CD8-positive, alpha-beta memory T cell (primary cell): ENCODE measurements at regions not wholly inside any gene's neighbourhood (a gene's known extent, or its start where the extent isn't known, plus 50 kb on each side); places are given as distances from the start of the nearest gene placed in this dataset.

ENCODE experiments used
- CTCF ChIA-PET: fragments of 350-600 bp; sonication (Branson Sonifier 250); formaldehyde crosslinking; loops from one replicate; lab custom pipeline; 2021; ENCODE audit warnings: antibody characterized with exemption; lab: Charles Lee
- POLR2A ChIA-PET: fragments of 350-600 bp; sonication (Branson Sonifier 250); formaldehyde crosslinking; loops from one replicate; lab custom pipeline; 2021; ENCODE audit warnings: antibody characterized with exemption; lab: Charles Lee
- DNase-seq, 5 donors: peaks; one replicate each; pipeline versions ENCODE4 v3.0.0 to v3.0.0-alpha.2; 2020 to 2022; ENCODE audit warnings: mixed read lengths in 1 of 5
- H3K27ac ChIP-seq: one replicate; pipeline ENCODE4 v1.7.0; 2013; ENCODE audit warnings: low read depth, mild to moderate bottlenecking, low read length, moderate library complexity
- H3K27me3 ChIP-seq: 2 replicates; pipeline ENCODE4 v1.7.0; 2013; ENCODE audit warnings: low read length, mild to moderate bottlenecking; ENCODE audit not compliant: insufficient read depth, poor library complexity, severe bottlenecking
- H3K36me3 ChIP-seq: 2 replicates; pipeline ENCODE4 v1.7.0; 2013; ENCODE audit warnings: mild to moderate bottlenecking, low read length, moderate library complexity; ENCODE audit not compliant: insufficient read depth
- H3K4me1 ChIP-seq: 2 replicates; pipeline ENCODE4 v1.7.0; 2013; ENCODE audit warnings: mild to moderate bottlenecking, low read length, moderate library complexity; ENCODE audit not compliant: insufficient read depth
- H3K4me3 ChIP-seq: 2 replicates; pipeline ENCODE4 v1.7.0; 2013; ENCODE audit warnings: mild to moderate bottlenecking, low read length
- H3K9me3 ChIP-seq: 2 replicates; pipeline ENCODE4 v1.7.0; 2013; ENCODE audit warnings: mild to moderate bottlenecking, low read length
- H3K27ac Mint-ChIP-seq, 8 donors: one replicate each; pipeline ENCODE4 v1.8.0; 2020 to 2021; ENCODE audit warnings: mixed read lengths in 8 of 8, mild to moderate bottlenecking in 6 of 8, inconsistent platforms in 3 of 8, moderate library complexity in 3 of 8
- H3K27me3 Mint-ChIP-seq, 2 donors: one replicate each; pipeline ENCODE4 v1.8.0; 2020 to 2021; ENCODE audit warnings: mixed read lengths in 2 of 2, mild to moderate bottlenecking in 1 of 2, moderate library complexity in 1 of 2
- H3K36me3 Mint-ChIP-seq, 3 donors: one replicate each; pipeline ENCODE4 v1.8.0; 2020 to 2021; ENCODE audit warnings: mixed read lengths in 3 of 3, inconsistent platforms in 1 of 3, mild to moderate bottlenecking in 1 of 3
- H3K4me1 Mint-ChIP-seq, 3 donors: one replicate each; pipeline ENCODE4 v1.8.0; 2020 to 2021; ENCODE audit warnings: mixed read lengths in 3 of 3, inconsistent platforms in 1 of 3, mild to moderate bottlenecking in 1 of 3
- H3K4me3 Mint-ChIP-seq, 7 donors: one replicate each; pipeline ENCODE4 v1.8.0; 2020 to 2021; ENCODE audit warnings: mixed read lengths in 7 of 7, mild to moderate bottlenecking in 6 of 7, moderate library complexity in 4 of 7, inconsistent platforms in 2 of 7
- H3K9me3 Mint-ChIP-seq, 5 donors: one replicate each; pipeline ENCODE4 v1.8.0; 2020 to 2022; ENCODE audit warnings: mixed read lengths in 5 of 5, mild to moderate bottlenecking in 3 of 5, moderate library complexity in 2 of 5, inconsistent platforms in 1 of 5

DNA sequence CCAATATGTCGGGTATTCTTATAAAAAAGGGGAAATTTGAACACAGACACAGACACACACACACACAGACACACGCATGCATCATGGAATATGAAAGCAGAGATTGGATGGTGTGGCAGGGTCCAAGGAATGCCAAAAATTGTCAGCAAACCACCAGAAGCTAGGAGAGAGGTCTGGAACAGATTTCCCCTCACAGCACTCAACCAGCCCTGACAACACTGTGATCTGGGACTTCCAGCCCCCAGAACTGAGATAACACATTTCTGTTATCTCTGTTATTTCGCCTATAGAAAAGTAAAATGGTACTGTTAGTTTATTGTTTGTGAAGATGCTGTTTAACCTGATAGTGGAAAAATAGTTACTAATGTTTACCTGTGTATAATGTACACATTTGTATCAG lies 145.4 kb upstream of the ZBED5 start:
- DNase-seq: no peak
- CTCF ChIA-PET: no interaction called here
- no peaks in the 10 kb centered on the region for H3K27me3 ChIP-seq
- H3K4me1 ChIP-seq: no peaks in the 10 kb centered on the region
- H3K36me3 ChIP-seq: no peaks in the 10 kb centered on the region
- no peak overlapping the region for H3K27ac Mint-ChIP-seq
- H3K9me3 Mint-ChIP-seq: no peaks in the 10 kb centered on the region
- no peak overlapping the region for H3K27ac ChIP-seq
- peaks cover 15 to 70% of the 10 kb centered on the region in 2 donors for H3K27me3 Mint-ChIP-seq
- no peaks in the 10 kb centered on the region for H3K4me1 Mint-ChIP-seq
- H3K36me3 Mint-ChIP-seq: peaks cover 0 to 4% (median 0%) of the 10 kb centered on the region in 3 donors
- no peak overlapping the region for H3K4me3 ChIP-seq
- no peak overlapping the region for H3K4me3 Mint-ChIP-seq
- no peaks in the 10 kb centered on the region for H3K9me3 ChIP-seq
- POLR2A ChIA-PET: no interaction called here

DNA sequence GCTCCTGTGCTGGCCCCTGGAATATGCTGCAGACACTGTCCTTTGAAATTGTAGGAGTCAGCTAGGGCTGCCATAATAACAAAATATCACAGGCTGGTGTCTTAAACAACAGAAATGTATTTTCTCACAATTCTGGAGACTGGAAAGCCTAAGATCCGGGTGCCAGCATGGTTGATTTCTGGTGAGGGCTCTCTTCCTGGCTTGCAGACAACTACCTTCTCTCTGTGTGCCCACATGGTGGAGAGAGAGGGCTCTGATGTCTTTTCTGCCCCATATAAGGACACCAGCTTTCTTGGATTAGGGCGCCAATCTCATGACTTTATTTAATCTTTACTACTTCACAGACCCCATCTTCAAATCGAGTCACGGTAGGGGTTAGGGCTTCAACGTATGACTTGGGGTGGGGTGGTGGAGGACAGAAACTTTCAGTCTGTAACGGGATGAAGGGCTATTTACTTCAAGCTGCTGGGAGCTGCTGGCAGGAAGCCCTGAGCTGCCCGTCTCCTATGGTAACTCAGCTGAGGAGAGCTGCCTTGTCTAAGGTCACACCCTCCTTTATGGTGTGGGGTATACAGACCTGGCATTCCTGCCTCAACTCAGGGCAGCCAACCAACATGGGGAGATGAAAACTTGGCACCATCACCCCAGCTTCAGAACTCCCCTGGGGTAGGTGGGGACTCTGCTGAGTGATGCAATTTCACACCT lies 142.9 kb upstream of the ZBED5 start:
- H3K27me3 ChIP-seq: no peaks in the 10 kb centered on the region
- H3K4me1 ChIP-seq: no peaks in the 10 kb centered on the region
- Mint-ChIP-seq H3K27ac (no peak overlapping the region), H3K27me3 (peaks cover 13 to 65% of the 10 kb centered on the region in 2 donors), H3K4me3 (no peak overlapping the region), H3K4me1 (no peaks in the 10 kb centered on the region), H3K36me3 (no peaks in the 10 kb centered on the region), H3K9me3 (no peaks in the 10 kb centered on the region)
- H3K27ac ChIP-seq: no peak overlapping the region
- no peaks in the 10 kb centered on the region for H3K9me3 ChIP-seq
- no peak overlapping the region for H3K4me3 ChIP-seq
- CTCF ChIA-PET: interaction anchor here (1.1 kb wide), 1 partner anchor 27 kb away, joined by 3 read pairs; no protein-coding TSS in a partner anchor
- POLR2A ChIA-PET: no interaction called here
- H3K36me3 ChIP-seq: no peaks in the 10 kb centered on the region
- no peak for DNase-seq

GRCh38 chr11:10998674-10999073 lies 140.8 kb upstream of the ZBED5 start:
- no peak overlapping the region for H3K27ac Mint-ChIP-seq
- no peaks in the 10 kb centered on the region for H3K27me3 ChIP-seq
- no peak overlapping the region for H3K4me3 ChIP-seq
- no peak for DNase-seq
- POLR2A ChIA-PET: no interaction called here
- CTCF ChIA-PET: no interaction called here
- H3K27ac ChIP-seq: no peak overlapping the region
- H3K36me3 ChIP-seq: no peaks in the 10 kb centered on the region
- H3K4me1 Mint-ChIP-seq: no peaks in the 10 kb centered on the region
- peaks cover 11 to 67% of the 10 kb centered on the region in 2 donors for H3K27me3 Mint-ChIP-seq
- H3K36me3 Mint-ChIP-seq: no peaks in the 10 kb centered on the region
- no peaks in the 10 kb centered on the region for H3K9me3 ChIP-seq
- H3K4me3 Mint-ChIP-seq: no peak overlapping the region
- no peaks in the 10 kb centered on the region for H3K4me1 ChIP-seq
- peaks cover 0 to 2% (median 0%) of the 10 kb centered on the region in 5 donors for H3K9me3 Mint-ChIP-seq

GRCh38 chr11:10996678-10997077 lies 138.8 kb upstream of the ZBED5 start:
- no peak overlapping the region for H3K4me3 Mint-ChIP-seq
- DNase-seq: no peak
- H3K9me3 Mint-ChIP-seq: peaks cover 0 to 2% (median 0%) of the 10 kb centered on the region in 5 donors
- no peaks in the 10 kb centered on the region for H3K4me1 Mint-ChIP-seq
- ChIA-PET POLR2A (no interaction called here), CTCF (interaction anchor here (1.6 kb wide), 1 partner anchor 10 kb away, joined by 3 read pairs; no protein-coding TSS in a partner anchor)
- Histone ChIP-seq H3K27me3 (no peaks in the 10 kb centered on the region), H3K9me3 (no peaks in the 10 kb centered on the region), H3K4me1 (no peaks in the 10 kb centered on the region), H3K27ac (no peak overlapping the region), H3K36me3 (no peaks in the 10 kb centered on the region), H3K4me3 (no peak overlapping the region)
- peaks cover 6 to 67% of the 10 kb centered on the region in 2 donors for H3K27me3 Mint-ChIP-seq
- H3K27ac Mint-ChIP-seq: no peak overlapping the region
- H3K36me3 Mint-ChIP-seq: no peaks in the 10 kb centered on the region

DNA sequence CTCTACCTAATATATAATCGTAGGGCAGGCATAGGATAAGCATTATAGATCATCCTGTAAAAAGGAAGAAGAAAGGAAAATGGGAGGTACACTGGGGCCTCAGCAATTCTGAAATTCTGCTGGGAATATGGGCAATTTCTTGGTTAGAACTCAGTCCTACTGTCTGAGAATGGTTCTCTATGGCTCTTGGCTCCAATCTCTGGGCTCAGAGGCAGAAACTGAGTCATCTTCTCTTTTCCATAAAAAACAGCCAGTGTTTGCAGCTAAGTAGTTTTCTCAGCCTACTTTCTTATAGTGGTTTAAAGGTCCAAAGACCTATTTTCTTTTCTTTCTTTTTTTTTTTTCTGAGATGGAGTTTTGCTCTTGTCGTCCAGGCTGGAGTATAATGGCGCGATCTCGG lies 135.8 kb upstream of the ZBED5 start:
- CTCF ChIA-PET: interaction anchor here (0.9 kb wide), 1 partner anchor 14 kb away, joined by 3 read pairs; no protein-coding TSS in a partner anchor
- no peaks in the 10 kb centered on the region for H3K27me3 ChIP-seq
- H3K9me3 ChIP-seq: no peaks in the 10 kb centered on the region
- Mint-ChIP-seq H3K36me3 (no peaks in the 10 kb centered on the region), H3K4me1 (no peaks in the 10 kb centered on the region), H3K9me3 (peaks cover 0 to 2% (median 0%) of the 10 kb centered on the region in 5 donors), H3K4me3 (no peak overlapping the region), H3K27me3 (peaks cover 3 to 42% of the 10 kb centered on the region in 2 donors), H3K27ac (peak overlapping the region in 1 of 8 donors; percentile 48)
- POLR2A ChIA-PET: no interaction called here
- no peaks in the 10 kb centered on the region for H3K4me1 ChIP-seq
- H3K4me3 ChIP-seq: no peak overlapping the region
- H3K36me3 ChIP-seq: no peaks in the 10 kb centered on the region
- DNase-seq: no peak
- no peak overlapping the region for H3K27ac ChIP-seq

GRCh38 chr11:10993186-10993585 lies 135.3 kb upstream of the ZBED5 start:
- DNase-seq: no peak
- H3K4me1 Mint-ChIP-seq: no peaks in the 10 kb centered on the region
- Histone ChIP-seq H3K27ac (no peak overlapping the region), H3K36me3 (no peaks in the 10 kb centered on the region), H3K27me3 (no peaks in the 10 kb centered on the region), H3K4me1 (no peaks in the 10 kb centered on the region), H3K4me3 (no peak overlapping the region), H3K9me3 (no peaks in the 10 kb centered on the region)
- peaks cover 3 to 41% of the 10 kb centered on the region in 2 donors for H3K27me3 Mint-ChIP-seq
- H3K4me3 Mint-ChIP-seq: no peak overlapping the region
- no peak overlapping the region for H3K27ac Mint-ChIP-seq
- no peaks in the 10 kb centered on the region for H3K36me3 Mint-ChIP-seq
- ChIA-PET POLR2A (no interaction called here), CTCF (interaction anchor here (0.9 kb wide), 1 partner anchor 15 kb away, joined by 3 read pairs; no protein-coding TSS in a partner anchor)
- peaks cover 0 to 2% (median 0%) of the 10 kb centered on the region in 5 donors for H3K9me3 Mint-ChIP-seq

GRCh38 chr11:10991393-10991792 lies 133.5 kb upstream of the ZBED5 start:
- no peaks in the 10 kb centered on the region for H3K4me1 ChIP-seq
- POLR2A ChIA-PET: interaction anchor here (0.6 kb wide), 1 partner anchor 1454 kb away, joined by 5 read pairs; no protein-coding TSS in a partner anchor
- no peaks in the 10 kb centered on the region for H3K4me1 Mint-ChIP-seq
- H3K27me3 Mint-ChIP-seq: peaks cover 3 to 41% of the 10 kb centered on the region in 2 donors
- H3K27me3 ChIP-seq: no peaks in the 10 kb centered on the region
- no peaks in the 10 kb centered on the region for H3K36me3 Mint-ChIP-seq
- CTCF ChIA-PET: no interaction called here
- H3K9me3 Mint-ChIP-seq: peaks cover 0 to 2% (median 0%) of the 10 kb centered on the region in 5 donors
- no peak overlapping the region for H3K27ac Mint-ChIP-seq
- no peak overlapping the region for H3K4me3 Mint-ChIP-seq
- no peak for DNase-seq
- no peak overlapping the region for H3K27ac ChIP-seq
- no peaks in the 10 kb centered on the region for H3K36me3 ChIP-seq
- H3K4me3 ChIP-seq: no peak overlapping the region
- no peaks in the 10 kb centered on the region for H3K9me3 ChIP-seq

GRCh38 chr11:10990637-10991193 lies 132.9 kb upstream of the ZBED5 start:
- DNase-seq: no peak
- no peaks in the 10 kb centered on the region for H3K36me3 ChIP-seq
- ChIA-PET POLR2A (interaction anchor here (0.6 kb wide), 1 partner anchor 1453 kb away, joined by 5 read pairs; no protein-coding TSS in a partner anchor), CTCF (no interaction called here)
- Mint-ChIP-seq H3K4me1 (no peaks in the 10 kb centered on the region), H3K9me3 (peaks cover 0 to 2% (median 0%) of the 10 kb centered on the region in 5 donors), H3K36me3 (no peaks in the 10 kb centered on the region), H3K27ac (no peak overlapping the region), H3K4me3 (no peak overlapping the region), H3K27me3 (peaks cover 6 to 37% of the 10 kb centered on the region in 2 donors)
- H3K9me3 ChIP-seq: no peaks in the 10 kb centered on the region
- no peak overlapping the region for H3K27ac ChIP-seq
- H3K27me3 ChIP-seq: no peaks in the 10 kb centered on the region
- no peak overlapping the region for H3K4me3 ChIP-seq
- no peaks in the 10 kb centered on the region for H3K4me1 ChIP-seq
